Neural progenitor cell (in vitro differentiated cells): ENCODE measurements at regions not wholly inside any gene's neighbourhood (a gene's known extent, or its start where the extent isn't known, plus 50 kb on each side); places are given as distances from the start of the nearest gene placed in this dataset.

ENCODE experiments used
- DNase-seq: peaks from one replicate; pipeline ENCODE4 v3.0.0-alpha.2; 2016; ENCODE audit warnings: low spot score
- H2AFZ ChIP-seq: fragments of 200-600 bp; sonication (generic); replicated peaks from 2 replicates; pipeline ENCODE4 v1.6.1; 2016; ENCODE audit warnings: antibody characterized with exemption
- H3F3A ChIP-seq: fragments of 200-600 bp; sonication (generic); 2 replicates; pipeline ENCODE4 v1.6.1; 2016; ENCODE audit warnings: antibody characterized with exemption, low read depth
- H3K27ac ChIP-seq: fragments of 200-600 bp; sonication (generic); 2 replicates; pipeline ENCODE4 v1.5.1; 2016; ENCODE audit warnings: mild to moderate bottlenecking
- H3K27me3 ChIP-seq: fragments of 200-600 bp; sonication (generic); 2 replicates; pipeline ENCODE4 v1.6.1; 2016; ENCODE audit warnings: mild to moderate bottlenecking, moderate library complexity
- H3K36me3 ChIP-seq: fragments of 200-600 bp; sonication (generic); 2 replicates; pipeline ENCODE4 v1.5.1; 2016
- H3K4me1 ChIP-seq: fragments of 200-600 bp; sonication (generic); 2 replicates; pipeline ENCODE4 v1.6.1; 2016; ENCODE audit warnings: mixed run types
- H3K4me2 ChIP-seq: fragments of 200-600 bp; sonication (generic); 2 replicates; pipeline ENCODE4 v1.6.1; 2016
- H3K4me3 ChIP-seq: fragments of 200-600 bp; sonication (generic); 2 replicates; pipeline ENCODE4 v1.5.1; 2016
- H3K79me2 ChIP-seq: fragments of 200-600 bp; sonication (generic); 2 replicates; pipeline ENCODE4 v1.6.1; 2016; ENCODE audit warnings: low read depth
- H3K9ac ChIP-seq: fragments of 200-600 bp; sonication (generic); 2 replicates; pipeline ENCODE4 v1.6.1; 2016
- H3K9me3 ChIP-seq: fragments of 200-600 bp; sonication (generic); 2 replicates; pipeline ENCODE4 v1.5.1; 2016; ENCODE audit warnings: low read depth
- H4K20me1 ChIP-seq: fragments of 200-600 bp; sonication (generic); 2 replicates; pipeline ENCODE4 v1.6.1; 2016; ENCODE audit warnings: low read depth
- H3K27ac Mint-ChIP-seq: 3 replicates; pipeline ENCODE4 v1.8.0; 2021; ENCODE audit warnings: mixed read lengths
- H3K27me3 Mint-ChIP-seq: 2 replicates; pipeline ENCODE4 v1.8.0; 2022; ENCODE audit warnings: low read depth, mild to moderate bottlenecking, inconsistent platforms, moderate library complexity, mixed read lengths; ENCODE audit not compliant: insufficient read depth
- H3K36me3 Mint-ChIP-seq: 3 replicates; pipeline ENCODE4 v1.8.0; 2021; ENCODE audit warnings: mixed read lengths
- H3K4me1 Mint-ChIP-seq: 3 replicates; pipeline ENCODE4 v1.8.0; 2021; ENCODE audit warnings: mixed read lengths
- H3K4me3 Mint-ChIP-seq: 3 replicates; pipeline ENCODE4 v1.8.0; 2021; ENCODE audit warnings: mild to moderate bottlenecking, moderate library complexity, mixed read lengths
- H3K9me3 Mint-ChIP-seq: 3 replicates; pipeline ENCODE4 v1.8.0; 2020; ENCODE audit warnings: mixed read lengths
- CTCF ChIP-seq: fragments of 200-600 bp; sonication (generic); IDR thresholded peaks from 2 replicates; pipeline ENCODE4 v1.5.1; 2017; ENCODE audit warnings: antibody characterized with exemption, mild to moderate bottlenecking
- EZH2 ChIP-seq: fragments of 200-600 bp; sonication (generic); IDR thresholded peaks from 2 replicates; pipeline ENCODE4 v1.6.1; 2017; ENCODE audit warnings: antibody characterized with exemption, mild to moderate bottlenecking, moderate library complexity
- EZH2phosphoT487 ChIP-seq: fragments of 200-600 bp; sonication (generic); IDR thresholded peaks from 2 replicates; pipeline ENCODE4 v1.6.1; 2017; ENCODE audit warnings: antibody characterized with exemption

DNA sequence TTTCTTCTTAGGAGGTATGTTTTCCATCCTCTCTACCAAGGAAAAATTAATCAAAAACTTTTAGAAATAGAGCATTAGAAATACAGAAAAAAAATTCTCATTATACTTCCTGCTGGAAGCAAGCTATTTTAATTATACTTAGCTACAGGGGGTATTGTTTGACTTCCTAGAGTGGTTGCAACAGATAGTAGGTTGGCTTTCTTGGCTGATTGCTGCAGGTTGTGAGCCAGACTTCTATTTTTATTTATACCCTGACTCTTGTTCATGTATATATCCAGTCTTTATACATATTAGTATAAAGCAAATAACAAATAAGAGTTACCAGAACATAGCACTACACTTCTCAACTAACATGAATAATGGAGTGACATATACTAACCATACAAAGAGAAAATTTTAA is 460.8 kb upstream of the REG3G start:
- no peak overlapping the region for H3K4me2 ChIP-seq
- no peak for DNase-seq
- H3K4me1 ChIP-seq, result peaks cover 16% of the 10 kb centered on the region
- H3K79me2 ChIP-seq, result no peaks in the 10 kb centered on the region
- H3K27ac ChIP-seq, result no peak overlapping the region
- H3K9me3 ChIP-seq, result no peaks in the 10 kb centered on the region
- Mint-ChIP-seq H3K4me1 (no peaks in the 10 kb centered on the region), H3K27ac (no peak overlapping the region), H3K27me3 (no peaks in the 10 kb centered on the region), H3K4me3 (no peak overlapping the region), H3K36me3 (no peaks in the 10 kb centered on the region), H3K9me3 (no peaks in the 10 kb centered on the region)
- H4K20me1 ChIP-seq, result no peaks in the 10 kb centered on the region
- no peaks in the 10 kb centered on the region for H3F3A ChIP-seq
- H2AFZ ChIP-seq, result no peak overlapping the region
- TF ChIP-seq EZH2, result no peak
- no peak for TF ChIP-seq CTCF
- TF ChIP-seq EZH2phosphoT487, result no peak
- no peak overlapping the region for H3K4me3 ChIP-seq
- no peak overlapping the region for H3K9ac ChIP-seq
- no peaks in the 10 kb centered on the region for H3K36me3 ChIP-seq
- H3K27me3 ChIP-seq, result no peaks in the 10 kb centered on the region

DNA sequence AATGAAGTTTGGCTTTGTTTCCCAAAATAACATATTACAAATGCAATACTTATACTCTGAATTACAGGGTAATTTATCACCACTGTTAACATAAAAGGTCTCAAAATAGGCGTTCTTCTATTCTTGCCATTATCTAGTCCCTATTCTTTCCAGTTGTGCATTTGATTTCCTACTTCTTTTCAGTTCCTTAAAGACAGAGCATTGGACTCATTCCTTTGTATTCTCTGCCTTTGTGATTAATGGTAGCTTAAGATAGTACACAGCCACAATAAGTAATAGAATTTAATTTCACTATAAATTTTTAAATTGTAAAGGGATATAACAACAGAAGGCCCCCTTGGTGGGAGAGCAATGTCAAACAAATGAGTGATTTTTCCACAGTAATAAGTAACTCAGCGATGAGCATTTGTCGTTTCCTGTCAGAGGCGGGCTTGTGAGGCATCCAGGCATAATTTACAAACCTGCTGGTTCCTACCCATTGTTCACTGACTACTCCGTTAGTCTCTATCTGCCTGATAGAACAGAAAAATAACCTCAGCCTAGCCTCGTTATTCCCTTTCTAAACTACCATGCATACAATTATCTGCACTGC is 456.6 kb upstream of the REG3G start:
- no peak overlapping the region for H3K27ac Mint-ChIP-seq
- H3K4me3 Mint-ChIP-seq, result no peak overlapping the region
- no peaks in the 10 kb centered on the region for H3K79me2 ChIP-seq
- H3K27me3 ChIP-seq, result no peaks in the 10 kb centered on the region
- no peaks in the 10 kb centered on the region for H3K9me3 Mint-ChIP-seq
- no peaks in the 10 kb centered on the region for H3K27me3 Mint-ChIP-seq
- no peak overlapping the region for H3K9ac ChIP-seq
- DNase-seq, result no peak
- no peaks in the 10 kb centered on the region for H4K20me1 ChIP-seq
- peak overlapping the region; percentile 29 for H3K27ac ChIP-seq
- H3K4me2 ChIP-seq, result no peak overlapping the region
- peaks cover 16% of the 10 kb centered on the region for H3K4me1 ChIP-seq
- no peaks in the 10 kb centered on the region for H3K9me3 ChIP-seq
- no peak overlapping the region for H3K4me3 ChIP-seq
- no peak for TF ChIP-seq CTCF
- no peaks in the 10 kb centered on the region for H3K36me3 Mint-ChIP-seq
- H2AFZ ChIP-seq, result no peak overlapping the region
- no peaks in the 10 kb centered on the region for H3K36me3 ChIP-seq
- H3K4me1 Mint-ChIP-seq, result no peaks in the 10 kb centered on the region
- no peaks in the 10 kb centered on the region for H3F3A ChIP-seq

DNA sequence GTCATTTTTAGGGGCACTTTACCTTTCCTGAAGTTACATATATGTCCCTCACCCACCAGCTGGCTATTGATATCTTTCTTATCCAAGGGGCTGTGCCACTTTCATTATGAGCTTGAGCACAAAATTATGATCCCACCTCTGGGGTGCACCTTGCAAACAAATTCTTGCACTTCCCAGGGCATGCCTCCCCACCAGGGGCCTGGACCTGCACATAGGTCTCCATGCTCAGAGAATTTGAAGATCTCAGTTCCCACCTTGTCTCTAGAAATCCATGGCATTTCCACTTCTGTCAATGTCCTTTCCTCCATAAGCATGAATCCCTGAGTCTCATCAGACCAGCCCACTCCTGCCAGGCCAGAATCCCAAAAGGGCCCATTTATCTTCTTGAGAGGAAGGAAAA is 449.1 kb upstream of the REG3G start:
- Histone ChIP-seq H3K4me1 (no peaks in the 10 kb centered on the region), H3K9me3 (no peaks in the 10 kb centered on the region), H3K27me3 (no peaks in the 10 kb centered on the region), H3K79me2 (no peaks in the 10 kb centered on the region), H3K4me2 (no peak overlapping the region), H4K20me1 (no peaks in the 10 kb centered on the region), H3K9ac (no peak overlapping the region), H3K36me3 (no peaks in the 10 kb centered on the region), H3F3A (no peaks in the 10 kb centered on the region), H3K4me3 (no peak overlapping the region), H3K27ac (no peak overlapping the region), H2AFZ (no peak overlapping the region)
- no peaks in the 10 kb centered on the region for H3K36me3 Mint-ChIP-seq
- no peak for DNase-seq
- no peaks in the 10 kb centered on the region for H3K27me3 Mint-ChIP-seq
- TF ChIP-seq CTCF (no peak), EZH2phosphoT487 (no peak), EZH2 (no peak)
- no peak overlapping the region for H3K27ac Mint-ChIP-seq
- no peak overlapping the region for H3K4me3 Mint-ChIP-seq
- H3K9me3 Mint-ChIP-seq, result no peaks in the 10 kb centered on the region
- no peaks in the 10 kb centered on the region for H3K4me1 Mint-ChIP-seq
